CD4-positive, alpha-beta T cell (primary cell): ENCODE measurements at regions not wholly inside any gene's neighbourhood (a gene's known extent, or its start where the extent isn't known, plus 50 kb on each side); places are given as distances from the start of the nearest gene placed in this dataset.

Experiments used
- ATAC-seq: fragments of 200-7000 bp; cut with Tn5 transposase; one replicate; pipeline ENCODE4 v1.10.0; 2022; ENCODE audit warnings: mild to moderate bottlenecking; ENCODE audit not compliant: poor library complexity
- CTCF ChIA-PET: fragments of 350-600 bp; sonication (Branson Sonifier 250); formaldehyde crosslinking; loops from one replicate; lab custom pipeline; 2021; ENCODE audit warnings: antibody characterized with exemption, inconsistent platforms; lab: Charles Lee
- POLR2A ChIA-PET: fragments of 350-600 bp; sonication (Branson Sonifier 250); formaldehyde crosslinking; loops from one replicate; lab custom pipeline; 2021; ENCODE audit warnings: antibody characterized with exemption, inconsistent platforms; lab: Charles Lee
- DNase-seq, 14 experiments: peaks; one replicate each; pipeline ENCODE4 v3.0.0-alpha.2; 2013 to 2020; ENCODE audit warnings: mixed read lengths in 2 of 14
- H3K27ac ChIP-seq, 2 donors: one replicate each; pipeline versions ENCODE4 v1.5.1 to v1.7.0; 2013; ENCODE audit warnings: low read length in 2 of 2, low read depth in 1 of 2, mild to moderate bottlenecking in 1 of 2
- H3K27me3 ChIP-seq, 2 experiments: 1 replicate in 1 of 2; 2 replicates in 1 of 2; pipeline versions ENCODE4 v1.6.1 to v1.7.0; 2013; ENCODE audit warnings: low read length in 2 of 2, control low read depth in 1 of 2, mild to moderate bottlenecking in 1 of 2, moderate library complexity in 1 of 2; ENCODE audit not compliant: insufficient read depth in 2 of 2, control insufficient read depth in 1 of 2
- H3K36me3 ChIP-seq: one replicate; pipeline ENCODE4 v1.6.1; 2013; ENCODE audit warnings: low read length, control low read depth; ENCODE audit not compliant: insufficient read depth
- H3K4me1 ChIP-seq: one replicate; pipeline ENCODE4 v1.6.1; 2013; ENCODE audit warnings: low read length, control low read depth; ENCODE audit not compliant: insufficient read depth
- H3K4me3 ChIP-seq: one replicate; pipeline ENCODE4 v1.5.1; 2013; ENCODE audit warnings: mild to moderate bottlenecking, low read length, moderate library complexity
- H3K9me3 ChIP-seq, 2 experiments: 1 replicate in 1 of 2; 2 replicates in 1 of 2; pipeline versions ENCODE4 v1.6.1 to v1.7.0; 2013; ENCODE audit warnings: low read length in 2 of 2, mild to moderate bottlenecking in 2 of 2, control low read depth in 1 of 2, moderate library complexity in 1 of 2; ENCODE audit not compliant: control insufficient read depth in 1 of 2, insufficient read depth in 1 of 2
- H3K27ac Mint-ChIP-seq: one replicate; pipeline ENCODE4 v1.8.0; 2020; ENCODE audit warnings: mixed read lengths
- H3K27me3 Mint-ChIP-seq: one replicate; pipeline ENCODE4 v1.8.0; 2021; ENCODE audit warnings: mixed read lengths
- H3K36me3 Mint-ChIP-seq: one replicate; pipeline ENCODE4 v1.8.0; 2021; ENCODE audit warnings: low read depth, mixed read lengths
- H3K4me1 Mint-ChIP-seq: one replicate; pipeline ENCODE4 v1.8.0; 2021; ENCODE audit warnings: low read depth, mixed read lengths
- H3K4me3 Mint-ChIP-seq: one replicate; pipeline ENCODE4 v1.8.0; 2020; ENCODE audit warnings: mild to moderate bottlenecking, mixed read lengths
- H3K9me3 Mint-ChIP-seq: one replicate; pipeline ENCODE4 v1.8.0; 2020; ENCODE audit warnings: mixed read lengths
- intact Hi-C, 2 experiments: fragments of 100-400 bp; cut with DNase I in 1 of 2; cut with micrococcal nuclease in 1 of 2; formaldehyde crosslinking; loops; one replicate each; pipeline versions ENCODE4 v1.15.1 to v1.9.0; 2023 to 2025; cut with DNase I, micrococcal nuclease
- TF ChIP-seq, protein P1 (sequence below): fragments of 200-600 bp; IDR thresholded peaks from one replicate; pipeline ENCODE4 v1.8.0; 2022; ENCODE audit warnings: antibody characterized with exemption, mild to moderate bottlenecking

DNA sequence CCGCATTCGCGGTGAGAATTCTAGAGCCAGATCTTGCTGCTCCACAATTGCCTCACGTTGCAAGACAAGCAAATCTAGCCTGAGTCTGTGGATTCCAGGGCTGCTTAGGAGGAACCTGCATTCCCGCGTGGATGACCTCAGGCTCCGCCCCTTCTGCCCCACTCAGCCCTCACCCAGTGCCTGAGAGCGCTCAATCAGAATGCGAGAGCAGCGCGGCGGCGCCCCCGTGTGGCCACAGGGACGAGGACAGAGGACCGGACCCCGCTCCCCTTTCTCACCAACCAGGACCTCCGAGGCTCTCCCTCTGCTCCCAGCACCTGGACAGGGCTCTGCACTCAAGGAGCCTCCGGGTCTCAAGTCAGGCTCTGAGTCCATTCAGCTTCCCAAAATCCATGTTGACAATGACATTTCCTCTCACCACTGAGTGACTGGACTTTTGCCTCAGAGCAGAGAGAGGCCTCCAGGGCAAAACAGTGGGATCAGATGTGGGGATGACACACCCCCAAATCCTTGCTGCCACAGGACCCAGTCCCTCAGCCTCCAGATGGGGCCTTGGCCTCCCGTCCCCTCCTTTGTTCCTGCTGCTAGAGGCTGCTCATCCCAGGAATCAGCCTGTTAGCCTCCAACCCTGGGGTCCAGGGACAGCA is 52.0 kb downstream of the RPP21 start:
- H3K4me1 ChIP-seq, result peaks cover 7% of the 10 kb centered on the region
- DNase-seq (peak; percentile 76 to 92 (median 83)), ATAC-seq (peak; percentile 99)
- H3K36me3 Mint-ChIP-seq, result no peaks in the 10 kb centered on the region
- peaks cover 51% of the 10 kb centered on the region for H3K27me3 Mint-ChIP-seq
- H3K9me3 Mint-ChIP-seq, result no peaks in the 10 kb centered on the region
- H3K27ac Mint-ChIP-seq, result no peak overlapping the region
- TF ChIP-seq, protein P1, sequence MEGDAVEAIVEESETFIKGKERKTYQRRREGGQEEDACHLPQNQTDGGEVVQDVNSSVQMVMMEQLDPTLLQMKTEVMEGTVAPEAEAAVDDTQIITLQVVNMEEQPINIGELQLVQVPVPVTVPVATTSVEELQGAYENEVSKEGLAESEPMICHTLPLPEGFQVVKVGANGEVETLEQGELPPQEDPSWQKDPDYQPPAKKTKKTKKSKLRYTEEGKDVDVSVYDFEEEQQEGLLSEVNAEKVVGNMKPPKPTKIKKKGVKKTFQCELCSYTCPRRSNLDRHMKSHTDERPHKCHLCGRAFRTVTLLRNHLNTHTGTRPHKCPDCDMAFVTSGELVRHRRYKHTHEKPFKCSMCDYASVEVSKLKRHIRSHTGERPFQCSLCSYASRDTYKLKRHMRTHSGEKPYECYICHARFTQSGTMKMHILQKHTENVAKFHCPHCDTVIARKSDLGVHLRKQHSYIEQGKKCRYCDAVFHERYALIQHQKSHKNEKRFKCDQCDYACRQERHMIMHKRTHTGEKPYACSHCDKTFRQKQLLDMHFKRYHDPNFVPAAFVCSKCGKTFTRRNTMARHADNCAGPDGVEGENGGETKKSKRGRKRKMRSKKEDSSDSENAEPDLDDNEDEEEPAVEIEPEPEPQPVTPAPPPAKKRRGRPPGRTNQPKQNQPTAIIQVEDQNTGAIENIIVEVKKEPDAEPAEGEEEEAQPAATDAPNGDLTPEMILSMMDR, result peak; percentile 94
- intact Hi-C loops, result loop anchor here (1.0 to 5.0 kb wide), 5 partner anchors 40 to 295 kb away; no protein-coding TSS in a partner anchor
- H3K4me3 Mint-ChIP-seq, result no peak overlapping the region
- ChIA-PET POLR2A (interaction anchor here (1.0 kb wide), 1 partner anchor 178 kb away, joined by 5 read pairs; no protein-coding TSS in a partner anchor), CTCF (interaction anchor here (0.7 to 1.5 kb wide), 5 partner anchors 14 to 266 kb away, joined by 3 to 8 read pairs (median 4); no protein-coding TSS in a partner anchor)
- H3K9me3 ChIP-seq, result no peaks in the 10 kb centered on the region
- peaks cover 18 to 20% of the 10 kb centered on the region in 2 experiments for H3K27me3 ChIP-seq
- no peaks in the 10 kb centered on the region for H3K36me3 ChIP-seq
- no peaks in the 10 kb centered on the region for H3K4me1 Mint-ChIP-seq
- H3K4me3 ChIP-seq, result no peak overlapping the region
- H3K27ac ChIP-seq, result no peak overlapping the region

DNA sequence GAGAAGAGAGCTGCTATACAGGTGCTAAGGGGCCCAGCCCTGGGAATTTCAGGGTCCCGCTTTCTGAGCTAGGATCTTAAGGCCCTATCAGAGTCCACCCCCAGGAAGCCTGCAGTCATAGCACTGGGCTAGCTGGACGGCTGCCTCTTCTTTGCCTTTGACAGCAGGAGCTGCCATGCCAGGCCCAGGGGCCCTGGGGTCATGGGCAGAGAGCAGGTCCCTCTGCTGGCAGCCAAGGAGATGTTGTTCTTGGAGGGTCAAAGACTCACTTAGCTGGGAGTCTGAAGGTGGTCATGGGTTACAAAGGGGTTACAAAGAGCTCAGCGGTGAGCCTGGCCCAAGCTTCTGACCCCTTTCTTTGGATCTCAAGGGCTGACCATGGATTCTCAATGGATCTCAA is 52.7 kb downstream of the RPP21 start:
- Histone ChIP-seq H3K27me3 (peaks cover 18 to 20% of the 10 kb centered on the region in 2 experiments), H3K27ac (no peak overlapping the region), H3K36me3 (no peaks in the 10 kb centered on the region), H3K4me3 (no peak overlapping the region), H3K9me3 (no peaks in the 10 kb centered on the region), H3K4me1 (peaks cover 7% of the 10 kb centered on the region)
- no peak overlapping the region for H3K27ac Mint-ChIP-seq
- H3K27me3 Mint-ChIP-seq, result peaks cover 50% of the 10 kb centered on the region
- no peak overlapping the region for H3K4me3 Mint-ChIP-seq
- ChIA-PET POLR2A (interaction anchor here (1.0 kb wide), 1 partner anchor 179 kb away, joined by 5 read pairs; no protein-coding TSS in a partner anchor), CTCF (interaction anchor here (0.9 to 1.5 kb wide), 3 partner anchors 13 to 267 kb away, joined by 3 to 8 read pairs (median 5); no protein-coding TSS in a partner anchor)
- H3K36me3 Mint-ChIP-seq, result no peaks in the 10 kb centered on the region
- no peaks in the 10 kb centered on the region for H3K4me1 Mint-ChIP-seq
- H3K9me3 Mint-ChIP-seq, result no peaks in the 10 kb centered on the region
- DNase-seq (no peak), ATAC-seq (no peak)
- TF ChIP-seq, protein P1, result no peak
- intact Hi-C loops, result loop anchor here (1.0 to 5.0 kb wide), 5 partner anchors 40 to 295 kb away; no protein-coding TSS in a partner anchor

DNA sequence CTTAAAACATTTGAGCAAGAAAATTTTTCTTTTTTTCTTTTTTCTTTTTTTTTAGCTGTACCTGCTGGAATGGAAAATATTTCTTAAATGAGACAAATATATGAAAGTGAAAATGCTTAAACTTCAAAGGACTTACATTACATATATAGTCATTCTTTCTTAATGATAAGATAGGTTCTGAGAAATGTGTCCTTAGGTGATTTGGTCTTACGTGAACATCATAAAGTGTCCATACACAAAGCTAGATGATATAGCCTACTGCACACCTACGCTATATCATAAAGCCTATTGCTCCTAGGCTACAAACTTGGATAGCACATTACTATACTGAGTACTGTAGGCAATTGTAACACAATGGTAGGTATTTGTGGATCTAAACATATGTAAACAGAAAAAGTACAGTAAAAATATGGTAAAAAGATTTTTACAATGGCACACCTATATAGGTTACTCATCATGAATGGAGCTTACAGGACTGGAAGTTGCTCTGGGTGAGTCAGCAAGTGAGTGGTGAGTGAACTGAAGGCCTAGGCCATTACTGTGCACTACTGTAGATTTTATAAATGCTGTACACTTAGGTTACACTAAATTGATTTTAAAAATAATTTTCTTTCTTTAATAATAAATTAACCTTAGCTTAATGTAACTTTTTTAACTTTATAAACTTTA is 54.6 kb downstream of the RPP21 start:
- CTCF ChIA-PET, result interaction anchor here (1.0 to 2.0 kb wide), 2 partner anchors 42 to 161 kb away, joined by 3 to 6 read pairs; no protein-coding TSS in a partner anchor
- H3K27ac Mint-ChIP-seq, result no peak overlapping the region
- H3K4me3 Mint-ChIP-seq, result no peak overlapping the region
- H3K9me3 Mint-ChIP-seq, result no peaks in the 10 kb centered on the region
- Histone ChIP-seq H3K27ac (no peak overlapping the region), H3K9me3 (no peaks in the 10 kb centered on the region), H3K4me1 (peaks cover 7% of the 10 kb centered on the region), H3K4me3 (no peak overlapping the region), H3K27me3 (peaks cover 17 to 18% of the 10 kb centered on the region in 2 experiments), H3K36me3 (no peaks in the 10 kb centered on the region)
- no peak for ATAC-seq
- H3K27me3 Mint-ChIP-seq, result peaks cover 43% of the 10 kb centered on the region
- TF ChIP-seq, protein P1, result no peak
- POLR2A ChIA-PET, result interaction anchor here (1.0 kb wide), 1 partner anchor 185 kb away, joined by 3 read pairs; no protein-coding TSS in a partner anchor
- H3K36me3 Mint-ChIP-seq, result no peaks in the 10 kb centered on the region
- H3K4me1 Mint-ChIP-seq, result no peaks in the 10 kb centered on the region
- no peak for DNase-seq
- intact Hi-C loops, result loop anchor here in 1 of 2 experiments (5.0 kb wide), 1 partner anchor 297 kb away; no protein-coding TSS in a partner anchor
